Adipose tissue (tissue), 3 donors: ENCODE measurements at regions not wholly inside any gene's neighbourhood (a gene's known extent, or its start where the extent isn't known, plus 50 kb on each side); places are given as distances from the start of the nearest gene placed in this dataset.

Source experiments
- H3K27ac ChIP-seq: one replicate; pipeline ENCODE4 v1.5.1; 2013; ENCODE audit warnings: low read depth, low read length
- WGBS, 3 donors: extraction: QIAGEN DNeasy Blood & Tissue Kit; methylation state at CpG; one replicate each; pipeline ENCODE4 v1.1.7; 2013; 5-methylcytosine and 5-hydroxymethylcytosine counted together
- donor health status: healthy with polysubstance abuse.
- donor health status: Bipolar disorder and iron deficiency.
- donor health status: healthy.

GRCh38 chr15:93662162-93662885 lies 569.0 kb upstream of the MCTP2 start:
- no peak overlapping the region for H3K27ac ChIP-seq
- WGBS, 3 donors = 82 to 85% (median 83%) methylated on average over 1 of the region's 1 CpG

DNA sequence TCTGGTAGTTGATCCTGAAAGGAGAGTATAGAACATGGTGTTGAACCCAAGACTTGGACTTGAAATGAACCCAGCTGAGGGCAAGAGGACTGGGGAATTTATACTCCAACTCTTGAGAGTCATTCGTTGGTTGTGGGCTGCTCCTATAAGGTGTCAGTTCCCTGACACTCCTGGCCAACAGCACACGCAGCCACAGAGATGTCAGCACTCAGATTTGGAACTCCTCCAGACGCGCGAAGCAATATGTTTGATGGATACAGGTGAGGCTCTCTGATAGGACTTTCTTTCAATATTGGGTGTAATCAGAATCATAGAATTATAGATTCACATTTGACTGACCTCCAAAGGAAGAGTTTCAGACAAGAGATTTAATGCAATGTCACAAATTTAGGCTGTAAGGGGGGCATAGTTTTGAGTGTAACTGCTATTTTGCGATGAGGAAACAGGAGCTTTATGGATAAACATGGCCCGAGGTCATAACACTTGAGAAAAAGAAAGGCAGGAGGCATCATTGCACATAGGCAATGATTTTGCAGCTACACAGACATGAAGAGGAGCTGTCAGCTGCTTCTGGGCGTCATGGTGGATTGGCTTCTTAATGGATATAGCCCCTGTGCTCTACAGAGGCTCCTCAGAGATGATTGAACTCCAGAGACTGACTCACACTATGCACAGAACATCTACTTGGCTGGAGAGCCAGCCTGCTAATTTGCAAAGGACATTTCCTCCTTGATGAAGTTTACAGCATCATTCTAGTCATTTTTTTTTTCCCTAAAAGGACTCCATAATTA lies 569.2 kb upstream of the RGMA start:
- WGBS, 3 donors = 78 to 83% (median 82%) methylated on average over 8 of the region's 8 CpGs
- H3K27ac ChIP-seq = no peak overlapping the region

GRCh38 chr15:93656041-93656440 lies 567.0 kb upstream of the RGMA start:
- WGBS, 3 donors = 83 to 93% (median 88%) methylated on average over 2 of the region's 2 CpGs
- H3K27ac ChIP-seq = no peak overlapping the region

GRCh38 chr15:93649691-93650235 lies 560.8 kb upstream of the RGMA start:
- WGBS, 3 donors = 58 to 78% (median 73%) methylated on average over 6 of the region's 6 CpGs
- no peak overlapping the region for H3K27ac ChIP-seq

- no peak overlapping the region for H3K27ac ChIP-seq
- WGBS, 3 donors = 44 to 63% (median 50%) methylated on average over 2 of the region's 2 CpGs
Observed at GRCh38 chr15:93646193-93646592, 557.2 kb upstream of the RGMA start.

DNA sequence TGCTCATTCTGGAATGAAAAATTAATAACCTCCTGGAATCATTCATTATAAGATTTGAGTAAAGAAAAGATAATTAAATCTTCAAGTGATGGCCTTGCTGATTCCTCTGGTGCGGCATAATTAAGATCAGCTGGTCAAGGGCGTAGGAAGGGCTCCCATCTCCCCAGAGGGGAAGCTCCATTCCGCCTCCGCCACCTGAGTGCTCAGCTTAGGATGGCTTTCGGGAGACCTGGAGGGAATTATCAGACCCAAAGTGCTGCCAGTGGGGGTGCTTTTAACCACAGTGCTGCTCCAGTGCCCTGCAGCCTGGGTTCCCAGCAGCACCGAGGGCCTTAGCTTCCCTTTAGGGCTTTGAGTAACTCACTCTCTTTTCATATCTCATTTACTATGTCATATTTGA lies 556.6 kb upstream of the RGMA start:
- no peak overlapping the region for H3K27ac ChIP-seq
- WGBS, 3 donors = 87 to 89% (median 88%) methylated on average over 6 of the region's 6 CpGs

- no peak overlapping the region for H3K27ac ChIP-seq
Observed at GRCh38 chr15:93644595-93644994, 555.6 kb upstream of the RGMA start.

DNA sequence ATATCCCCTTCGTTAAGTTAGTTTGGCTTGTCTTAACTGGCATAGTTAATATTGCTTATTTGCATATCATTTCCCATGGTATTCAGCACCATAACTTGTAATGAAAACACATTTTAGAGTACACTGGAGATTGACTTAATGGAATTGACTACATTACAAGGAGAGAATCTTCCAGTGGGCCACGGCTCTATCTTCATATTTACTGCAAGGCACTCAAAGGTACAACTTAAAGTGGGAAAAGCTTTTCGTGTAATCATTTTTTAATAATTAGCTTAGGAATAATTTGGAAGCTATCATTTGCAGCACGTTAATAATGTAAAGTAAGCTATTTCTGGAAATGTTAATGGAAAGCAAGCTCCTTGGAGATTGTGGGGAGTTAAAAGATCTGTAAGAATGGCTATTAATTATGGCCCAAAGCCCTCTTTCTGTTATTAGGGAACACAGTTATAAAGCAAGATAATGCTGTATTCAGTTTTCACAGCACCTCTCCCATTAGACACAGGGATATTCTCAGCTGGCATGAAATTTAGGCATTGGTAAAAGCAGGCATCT lies 551.5 kb upstream of the RGMA start:
- WGBS, 3 donors = 74 to 87% (median 85%) methylated on average over 4 of the region's 4 CpGs
- H3K27ac ChIP-seq = no peak overlapping the region

GRCh38 chr15:93631958-93632618 lies 543.1 kb upstream of the RGMA start:
- WGBS, 3 donors = 67 to 79% (median 68%) methylated on average over 9 of the region's 9 CpGs
- H3K27ac ChIP-seq = no peak overlapping the region

- WGBS, 3 donors = 73 to 81% (median 81%) methylated on average over 5 of the region's 5 CpGs
Observed at GRCh38 chr15:93619597-93619996, 530.6 kb upstream of the RGMA start.

GRCh38 chr15:93617443-93617842 lies 528.4 kb upstream of the RGMA start:
- no peak overlapping the region for H3K27ac ChIP-seq

More at GRCh38 chr15:93619597-93619996, 530.6 kb upstream of the RGMA start:
- H3K27ac ChIP-seq = no peak overlapping the region

GRCh38 chr15:93614386-93615104 lies 525.5 kb upstream of the RGMA start:
- H3K27ac ChIP-seq = no peak overlapping the region
- 56 to 89% (median 73%) methylated on average over 11 of the region's 11 CpGs for WGBS, 3 donors

GRCh38 chr15:93613386-93613785 lies 524.4 kb upstream of the RGMA start:
- 87 to 93% (median 93%) methylated on average over 3 of the region's 3 CpGs for WGBS, 3 donors
- no peak overlapping the region for H3K27ac ChIP-seq

GRCh38 chr15:93612953-93613352 lies 523.9 kb upstream of the RGMA start:
- WGBS, 3 donors = 64 to 81% (median 73%) methylated on average over 2 of the region's 2 CpGs
- H3K27ac ChIP-seq = no peak overlapping the region

- no peak overlapping the region for H3K27ac ChIP-seq
- WGBS, 3 donors = 73 to 92% (median 88%) methylated on average over 8 of the region's 8 CpGs
Observed at GRCh38 chr15:93610944-93611343, 521.9 kb upstream of the RGMA start.

GRCh38 chr15:93608643-93609148 lies 519.7 kb upstream of the RGMA start:
- WGBS, 3 donors = 30 to 73% (median 66%) methylated on average over 3 of the region's 3 CpGs
- H3K27ac ChIP-seq = no peak overlapping the region

- H3K27ac ChIP-seq = no peak overlapping the region
- WGBS, 3 donors = 80 to 92% (median 88%) methylated on average over 2 of the region's 2 CpGs
Observed at GRCh38 chr15:93603550-93603949, 514.5 kb upstream of the RGMA start.

DNA sequence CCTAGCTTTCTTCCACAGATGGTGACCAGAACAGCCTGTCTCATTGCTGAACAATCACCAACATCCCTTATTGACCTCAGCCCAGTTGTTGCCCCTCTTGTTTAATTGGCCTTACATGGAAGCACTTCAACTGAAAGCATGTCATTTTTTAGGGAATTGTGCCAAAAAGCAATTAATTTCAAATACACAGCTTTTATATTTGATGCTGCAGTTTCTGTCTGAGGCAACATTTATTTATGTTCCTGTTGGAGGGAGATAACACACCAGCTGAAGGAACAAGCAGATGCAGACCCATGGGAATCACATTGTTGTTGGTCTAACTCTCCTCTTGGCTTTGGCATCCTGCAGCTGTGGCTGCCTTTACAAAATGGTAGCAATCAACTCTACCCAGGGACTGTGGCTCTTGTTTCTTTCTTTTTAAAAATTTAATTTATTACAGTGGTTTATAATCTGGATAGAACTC lies 498.1 kb upstream of the RGMA start:
- no peak overlapping the region for H3K27ac ChIP-seq
